H1 (cell line): ENCODE measurements at regions not wholly inside any gene's neighbourhood (a gene's known extent, or its start where the extent isn't known, plus 50 kb on each side); places are given as distances from the start of the nearest gene placed in this dataset.
"Not testable (repeated sequence)": the region's sequence is repeated elsewhere in the genome, so short reads cannot be mapped to it uniquely, and the experiment has no call there.

ENCODE experiments used
- CTCF ChIA-PET: fragments of 300-600 bp; sonication (Branson Sonifier 250); formaldehyde crosslinking; loops from one replicate; lab custom pipeline; 2021; ENCODE audit not compliant: partially characterized antibody; lab: Charles Lee
- POLR2A ChIA-PET: fragments of 300-600 bp; sonication (Branson Sonifier 250); formaldehyde crosslinking; loops from one replicate; lab custom pipeline; 2021; ENCODE audit warnings: inconsistent platforms; ENCODE audit not compliant: partially characterized antibody; lab: Charles Lee
- DNase-seq, 2 experiments: peaks; one replicate each; pipeline versions ENCODE4 v3.0.0 to v3.0.0-alpha.2; 2010 to 2022; ENCODE audit warnings: low spot score in 2 of 2, low read depth in 1 of 2, mixed read lengths in 1 of 2
- FAIRE-seq: peaks from 2 replicates; lab custom pipeline; 2011; peaks lifted over from hg19 to GRCh38; lab: Jason Lieb, UNC
- H2AFZ ChIP-seq: 2 replicates; pipeline ENCODE4 v1.8.1; 2012; ENCODE audit warnings: low read length, inconsistent platforms
- H2AK5ac ChIP-seq: 2 replicates; pipeline ENCODE4 v1.6.1; 2013; ENCODE audit warnings: low read depth, low read length
- H2BK120ac ChIP-seq: replicated peaks from 2 replicates; pipeline ENCODE3; 2013; ENCODE audit warnings: low read depth, low read length, inconsistent platforms
- H2BK12ac ChIP-seq: 2 replicates; pipeline ENCODE4 v1.6.1; 2013; ENCODE audit warnings: low read depth, low read length
- H2BK15ac ChIP-seq: 2 replicates; pipeline ENCODE4 v1.6.1; 2013; ENCODE audit warnings: low read length
- H2BK20ac ChIP-seq: 2 replicates; pipeline ENCODE4 v1.6.1; 2013; ENCODE audit warnings: low read length
- H2BK5ac ChIP-seq: 2 replicates; pipeline ENCODE4 v1.6.1; 2013; ENCODE audit warnings: low read depth, low read length
- H3K14ac ChIP-seq: 2 replicates; pipeline ENCODE4 v1.6.1; 2013; ENCODE audit warnings: inconsistent platforms; ENCODE audit not compliant: insufficient read length
- H3K18ac ChIP-seq: 2 replicates; pipeline ENCODE4 v1.6.1; 2013; ENCODE audit warnings: low read length; ENCODE audit errors: extremely low read depth
- H3K23ac ChIP-seq: 2 replicates; pipeline ENCODE4 v1.6.1; 2013; ENCODE audit warnings: inconsistent platforms; ENCODE audit not compliant: insufficient read length
- H3K23me2 ChIP-seq: 2 replicates; pipeline ENCODE4 v1.6.1; 2013; ENCODE audit warnings: low read depth, low read length
- H3K27ac ChIP-seq: 2 replicates; pipeline ENCODE4 v1.6.1; 2011; ENCODE audit warnings: low read depth, low read length, inconsistent platforms
- H3K27me3 ChIP-seq, 4 experiments: replicated peaks in 1 of 4; 1 replicate in 1 of 4; 2 replicates in 3 of 4; pipeline versions ENCODE4 v1.6.1 to v1.8.1; 2011 to 2013; ENCODE audit warnings: low read length in 3 of 4, mild to moderate bottlenecking in 3 of 4, inconsistent platforms in 2 of 4, mixed read lengths in 2 of 4, moderate library complexity in 1 of 4; ENCODE audit not compliant: control insufficient read depth in 3 of 4, insufficient read depth in 3 of 4; ENCODE audit errors: extremely low read depth in 1 of 4
- H3K36me3 ChIP-seq, 4 experiments: 2 replicates each; pipeline versions ENCODE4 v1.6.1 to v1.8.1; 2011 to 2013; ENCODE audit warnings: mild to moderate bottlenecking in 4 of 4, low read length in 3 of 4, moderate library complexity in 2 of 4, control low read depth in 1 of 4, inconsistent platforms in 1 of 4; ENCODE audit not compliant: insufficient read depth in 4 of 4, control insufficient read depth in 2 of 4
- H3K4ac ChIP-seq: replicated peaks from 2 replicates; pipeline ENCODE3; 2013; ENCODE audit warnings: low read length, low read depth, mixed read lengths, inconsistent platforms; ENCODE audit not compliant: insufficient read length
- H3K4me1 ChIP-seq, 4 experiments: replicated peaks in 1 of 4; 1 replicate in 1 of 4; 2 replicates in 3 of 4; pipeline versions ENCODE4 v1.6.1 to v1.8.1; 2011 to 2013; ENCODE audit warnings: low read length in 3 of 4, inconsistent platforms in 2 of 4, mixed read lengths in 1 of 4; ENCODE audit not compliant: insufficient read depth in 4 of 4, control insufficient read depth in 3 of 4
- H3K4me2 ChIP-seq, 2 experiments: 2 replicates each; pipeline versions ENCODE4 v1.6.1 to v1.8.1; 2011 to 2013; ENCODE audit warnings: low read depth in 2 of 2, low read length in 2 of 2, control low read depth in 1 of 2, inconsistent platforms in 1 of 2, mild to moderate bottlenecking in 1 of 2; ENCODE audit not compliant: insufficient read depth in 1 of 2
- H3K4me3 ChIP-seq, 4 experiments: fragments of 200-600, 300-600 bp in 1 of 4; sonication (generic), shearing (Covaris generic), sonication (Bioruptor Twin) in 1 of 4; 2 replicates each; pipeline versions ENCODE4 v1.5.1 to v1.8.1; 2011 to 2016; ENCODE audit warnings: low read length in 4 of 4, low read depth in 3 of 4, control low read depth in 2 of 4, inconsistent platforms in 2 of 4, mild to moderate bottlenecking in 2 of 4, mixed read lengths in 1 of 4, moderate library complexity in 1 of 4; ENCODE audit not compliant: insufficient read depth in 2 of 4; ENCODE audit errors: extremely low read depth in 1 of 4
- H3K56ac ChIP-seq: replicated peaks from 2 replicates; pipeline ENCODE3; 2013; ENCODE audit warnings: low read depth, mild to moderate bottlenecking, mixed read lengths, low read length, inconsistent platforms; ENCODE audit not compliant: insufficient read length
- H3K79me1 ChIP-seq: 2 replicates; pipeline ENCODE4 v1.6.1; 2013; ENCODE audit warnings: low read depth, low read length, control low read depth
- H3K79me2 ChIP-seq, 2 experiments: 2 replicates each; pipeline versions ENCODE4 v1.6.1 to v1.8.1; 2012 to 2013; ENCODE audit warnings: low read length in 2 of 2, mild to moderate bottlenecking in 2 of 2, inconsistent platforms in 1 of 2; ENCODE audit not compliant: insufficient read depth in 2 of 2, control insufficient read depth in 1 of 2
- H3K9ac ChIP-seq, 4 experiments: replicated peaks in 1 of 4; 1 replicate in 1 of 4; 2 replicates in 3 of 4; pipeline versions ENCODE4 v1.6.1 to v1.8.1; 2011 to 2013; ENCODE audit warnings: low read depth in 3 of 4, low read length in 3 of 4, control low read depth in 2 of 4, mild to moderate bottlenecking in 2 of 4, moderate library complexity in 2 of 4, inconsistent platforms in 1 of 4; ENCODE audit errors: extremely low read depth in 1 of 4
- H3K9me3 ChIP-seq, 2 experiments: 2 replicates each; pipeline versions ENCODE4 v1.6.1 to v1.8.1; 2012 to 2013; ENCODE audit warnings: mild to moderate bottlenecking in 2 of 2, moderate library complexity in 2 of 2, control low read depth in 1 of 2, inconsistent platforms in 1 of 2, low read depth in 1 of 2, low read length in 1 of 2, mixed read lengths in 1 of 2; ENCODE audit not compliant: insufficient read depth in 2 of 2
- H4K20me1 ChIP-seq, 2 experiments: replicated peaks in 1 of 2; 2 replicates each; pipeline versions ENCODE3 to v1.8.1; 2011 to 2013; ENCODE audit warnings: inconsistent platforms in 2 of 2, low read length in 2 of 2, mild to moderate bottlenecking in 1 of 2; ENCODE audit not compliant: insufficient read depth in 2 of 2, control insufficient read depth in 1 of 2
- H4K5ac ChIP-seq: 2 replicates; pipeline ENCODE4 v1.6.1; 2013; ENCODE audit warnings: low read length, low read depth, mixed read lengths, inconsistent platforms; ENCODE audit not compliant: insufficient read length
- H4K8ac ChIP-seq: 2 replicates; pipeline ENCODE4 v1.8.0; 2013; ENCODE audit warnings: mild to moderate bottlenecking, moderate library complexity, low read length, inconsistent platforms; ENCODE audit not compliant: insufficient read depth; ENCODE audit errors: extremely low read depth
- H4K91ac ChIP-seq: replicated peaks from 2 replicates; pipeline ENCODE3; 2013; ENCODE audit warnings: low read length, mixed read lengths, inconsistent platforms; ENCODE audit not compliant: insufficient read length
- WGBS, 2 experiments: shearing (Covaris generic) in 1 of 2; methylation state at CpG; one replicate each; pipeline versions ENCODE4 v1.1.6 to v1.1.7; 2013 to 2015; ENCODE audit warnings: low lambda C conversion rate in 2 of 2, mixed read lengths in 2 of 2, inconsistent platforms in 1 of 2, low coverage in 1 of 2, missing lambda C conversion rate in 1 of 2; ENCODE audit not compliant: insufficient replicate concordance in 2 of 2, insufficient coverage in 1 of 2, insufficient read length in 1 of 2; ENCODE audit errors: extremely low coverage in 1 of 2, missing lambda C conversion rate in 1 of 2; 5-methylcytosine and 5-hydroxymethylcytosine counted together

DNA sequence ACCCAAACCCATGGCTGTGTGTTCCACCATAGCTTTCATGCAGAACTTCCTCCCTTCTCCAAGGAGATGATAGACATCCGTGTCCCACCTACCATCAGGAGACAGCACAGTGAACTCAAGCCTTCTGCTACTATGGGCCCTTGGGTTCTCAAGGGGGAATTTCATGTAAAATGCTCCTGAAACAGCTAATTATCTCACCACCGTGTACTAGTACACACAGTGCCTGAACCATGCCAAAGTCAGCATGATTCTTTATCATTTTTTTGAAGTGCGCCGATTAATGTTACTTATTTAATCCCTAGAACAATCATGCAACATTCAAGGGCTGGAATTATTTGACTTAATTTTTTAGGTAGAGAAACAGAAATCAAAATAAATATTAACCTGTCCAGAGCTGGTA, 147.2 kb downstream of the PPIAL4A start:
- H3K79me2 ChIP-seq, H3K56ac ChIP-seq, H3K4me2 ChIP-seq, H3K9me3 ChIP-seq, H3K4me3 ChIP-seq, H3K23ac ChIP-seq, H3K27me3 ChIP-seq, DNase-seq, H2BK15ac ChIP-seq, FAIRE-seq, H3K4me1 ChIP-seq, H2AFZ ChIP-seq, H3K14ac ChIP-seq, H2BK12ac ChIP-seq, H3K23me2 ChIP-seq, H2BK20ac ChIP-seq, H4K91ac ChIP-seq, H4K20me1 ChIP-seq, H3K79me1 ChIP-seq, POLR2A ChIA-PET, H2BK5ac ChIP-seq, H3K9ac ChIP-seq, H4K8ac ChIP-seq, CTCF ChIA-PET, H2BK120ac ChIP-seq, H3K18ac ChIP-seq, H2AK5ac ChIP-seq, H4K5ac ChIP-seq, H3K27ac ChIP-seq, H3K36me3 ChIP-seq, H3K4ac ChIP-seq: not testable (repeated sequence)
- no CpG with 5 or more reads among the region's 4 CpGs for WGBS, 2 experiments

DNA sequence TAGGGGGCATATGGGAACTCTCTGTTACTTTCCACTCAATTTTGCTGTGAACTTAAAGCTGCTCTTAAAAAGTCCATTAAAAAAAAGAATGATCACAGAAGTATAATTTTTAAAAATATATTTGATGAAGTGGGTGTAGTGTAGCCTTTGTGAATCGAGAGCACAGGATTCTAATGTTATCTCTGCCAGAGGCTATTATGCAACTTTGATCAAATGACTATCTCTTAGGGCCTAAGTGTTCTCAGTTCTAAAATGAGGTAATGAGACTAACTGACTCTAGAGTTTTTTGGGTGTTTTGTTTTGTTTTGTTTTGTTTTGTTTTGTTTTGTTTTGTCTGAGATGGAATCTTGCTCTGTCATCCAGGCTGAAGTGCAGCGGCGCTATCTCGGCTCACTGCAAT, 143.2 kb downstream of the FAM72B start:
- H3K4me1 ChIP-seq, H2BK15ac ChIP-seq, H3K56ac ChIP-seq, FAIRE-seq, H2BK5ac ChIP-seq, H3K27me3 ChIP-seq, H3K4me2 ChIP-seq, H3K9ac ChIP-seq, CTCF ChIA-PET, H3K23ac ChIP-seq, H3K4me3 ChIP-seq, H4K8ac ChIP-seq, H2AFZ ChIP-seq, H2BK20ac ChIP-seq, H3K79me1 ChIP-seq, H3K4ac ChIP-seq, H4K5ac ChIP-seq, DNase-seq, H3K79me2 ChIP-seq, H3K9me3 ChIP-seq, H4K91ac ChIP-seq, H2AK5ac ChIP-seq, H4K20me1 ChIP-seq, H3K36me3 ChIP-seq, H3K18ac ChIP-seq, POLR2A ChIA-PET, H3K23me2 ChIP-seq, H3K27ac ChIP-seq, H2BK12ac ChIP-seq, H2BK120ac ChIP-seq, H3K14ac ChIP-seq: not testable (repeated sequence)
- no CpG with 5 or more reads among the region's 4 CpGs for WGBS, 2 experiments
